ENCODE measurements at regions not wholly inside any gene's neighbourhood (a gene's known extent, or its start where the extent isn't known, plus 50 kb on each side); places are given as distances from the start of the nearest gene placed in this dataset.

GRCh38 chr10:63077800-63078199 is 55.3 kb upstream of the NRBF2 start:
- FAIRE-seq (no peak), DNase-seq (no peak)
- intact Hi-C loops (cut with DNase I), result no loop called here
- Histone ChIP-seq H3K27ac (ENCODE audit: low read depth in 2 of 2, low read length in 2 of 2) (no peak overlapping the region), H3K36me3 (ENCODE audit: control insufficient read depth in 2 of 3, insufficient read depth in 3 of 3, low read length in 3 of 3) (no peaks in the 10 kb centered on the region), H3K4me3 (ENCODE audit: low read length in 3 of 3) (no peak overlapping the region), H3K27me3 (ENCODE audit: control insufficient read depth, insufficient read depth, low read length) (no peaks in the 10 kb centered on the region), H3K9me3 (ENCODE audit: control insufficient read depth in 2 of 3, insufficient read depth in 1 of 3, low read length in 3 of 3) (no peaks in the 10 kb centered on the region), H3K4me1 (ENCODE audit: control insufficient read depth in 2 of 3, insufficient read depth in 2 of 3, low read depth in 1 of 3, low read length in 3 of 3) (no peaks in the 10 kb centered on the region), H3K9ac (ENCODE audit: low read length in 3 of 3) (no peak overlapping the region)
- TF ChIP-seq CTCF (IDR thresholded peaks at IDR 0.05; ENCODE audit: borderline replicate concordance, extremely low read depth, insufficient read depth), result no peak

- no peaks in the 10 kb centered on the region for H3K9me3 ChIP-seq (ENCODE audit: control insufficient read depth in 2 of 3, insufficient read depth in 1 of 3, low read length in 3 of 3)
- TF ChIP-seq CTCF (IDR thresholded peaks at IDR 0.05; ENCODE audit: borderline replicate concordance, extremely low read depth, insufficient read depth), result no peak
- peak in 3 of 5 donors; percentile 32 to 42 (median 37) for DNase-seq
- H3K9ac ChIP-seq (ENCODE audit: low read length in 3 of 3), result no peak overlapping the region
- H3K27me3 ChIP-seq (ENCODE audit: control insufficient read depth, insufficient read depth, low read length), result no peaks in the 10 kb centered on the region
- no peaks in the 10 kb centered on the region for H3K36me3 ChIP-seq (ENCODE audit: control insufficient read depth in 2 of 3, insufficient read depth in 3 of 3, low read length in 3 of 3)
- H3K27ac ChIP-seq (ENCODE audit: low read depth in 2 of 2, low read length in 2 of 2), result no peak overlapping the region
- intact Hi-C loops (cut with DNase I), result no loop called here
- no peak for FAIRE-seq
- no peak overlapping the region for H3K4me3 ChIP-seq (ENCODE audit: low read length in 3 of 3)
- H3K4me1 ChIP-seq (ENCODE audit: control insufficient read depth in 2 of 3, insufficient read depth in 2 of 3, low read depth in 1 of 3, low read length in 3 of 3), result no peaks in the 10 kb centered on the region
Observed at GRCh38 chr10:63072951-63073350, 60.2 kb upstream of the NRBF2 start.

- intact Hi-C loops (cut with DNase I), result no loop called here
- Histone ChIP-seq H3K4me1 (ENCODE audit: control insufficient read depth in 2 of 3, insufficient read depth in 2 of 3, low read depth in 1 of 3, low read length in 3 of 3) (no peaks in the 10 kb centered on the region), H3K36me3 (ENCODE audit: control insufficient read depth in 2 of 3, insufficient read depth in 3 of 3, low read length in 3 of 3) (no peaks in the 10 kb centered on the region), H3K9me3 (ENCODE audit: control insufficient read depth in 2 of 3, insufficient read depth in 1 of 3, low read length in 3 of 3) (no peaks in the 10 kb centered on the region), H3K9ac (ENCODE audit: low read length in 3 of 3) (no peak overlapping the region), H3K27me3 (ENCODE audit: control insufficient read depth, insufficient read depth, low read length) (no peaks in the 10 kb centered on the region), H3K4me3 (ENCODE audit: low read length in 3 of 3) (no peak overlapping the region), H3K27ac (ENCODE audit: low read depth in 2 of 2, low read length in 2 of 2) (no peak overlapping the region)
- DNase-seq (no peak), FAIRE-seq (no peak)
- no peak for TF ChIP-seq CTCF (IDR thresholded peaks at IDR 0.05; ENCODE audit: borderline replicate concordance, extremely low read depth, insufficient read depth)
Observed at GRCh38 chr10:63071145-63071544, 62.0 kb upstream of the NRBF2 start.

GRCh38 chr10:63069318-63069717 is 63.8 kb upstream of the NRBF2 start:
- no peaks in the 10 kb centered on the region for H3K9me3 ChIP-seq (ENCODE audit: control insufficient read depth in 2 of 3, insufficient read depth in 1 of 3, low read length in 3 of 3)
- H3K4me1 ChIP-seq (ENCODE audit: control insufficient read depth in 2 of 3, insufficient read depth in 2 of 3, low read depth in 1 of 3, low read length in 3 of 3), result no peaks in the 10 kb centered on the region
- H3K36me3 ChIP-seq (ENCODE audit: control insufficient read depth in 2 of 3, insufficient read depth in 3 of 3, low read length in 3 of 3), result no peaks in the 10 kb centered on the region
- no peak overlapping the region for H3K4me3 ChIP-seq (ENCODE audit: low read length in 3 of 3)
- intact Hi-C loops (cut with DNase I), result no loop called here
- DNase-seq (no peak), FAIRE-seq (no peak)
- H3K9ac ChIP-seq (ENCODE audit: low read length in 3 of 3), result no peak overlapping the region
- no peak for TF ChIP-seq CTCF (IDR thresholded peaks at IDR 0.05; ENCODE audit: borderline replicate concordance, extremely low read depth, insufficient read depth)
- H3K27me3 ChIP-seq (ENCODE audit: control insufficient read depth, insufficient read depth, low read length), result no peaks in the 10 kb centered on the region
- H3K27ac ChIP-seq (ENCODE audit: low read depth in 2 of 2, low read length in 2 of 2), result no peak overlapping the region

Measured in kidney (tissue), 13 donors.